K562 (cell line): ENCODE measurements at regions not wholly inside any gene's neighbourhood (a gene's known extent, or its start where the extent isn't known, plus 50 kb on each side); places are given as distances from the start of the nearest gene placed in this dataset.

Experiments
- ATF3 ChIP-seq, 2 experiments: fragments of 450-650 bp in 1 of 2; sonication (generic) in 1 of 2; formaldehyde crosslinking in 1 of 2; IDR thresholded peaks in 1 of 2; conservative IDR thresholded peaks in 1 of 2; 2 replicates each; pipeline versions ENCODE4 v1.6.1 to v1.8.1; 2016 to 2023; ENCODE audit warnings: mild to moderate bottlenecking in 2 of 2, moderate library complexity in 2 of 2, inconsistent platforms in 1 of 2, missing genetic modification reagents in 1 of 2
- CTCF ChIP-seq, 3 experiments: IDR thresholded peaks in 2 of 3; conservative IDR thresholded peaks in 1 of 3; 2 replicates each; pipeline ENCODE4 v1.5.1; 2011 to 2012; ENCODE audit warnings: low read length in 3 of 3, mild to moderate bottlenecking in 3 of 3, control low read depth in 2 of 3, improper control_type of control experiment in 1 of 3, inconsistent platforms in 1 of 3, low read depth in 1 of 3, mixed read lengths in 1 of 3, moderate library complexity in 1 of 3; ENCODE audit not compliant: insufficient read depth in 2 of 3
- E2F6 ChIP-seq, 2 experiments: IDR thresholded peaks; 2 replicates each; pipeline ENCODE4 v1.6.1; 2011; ENCODE audit warnings: borderline replicate concordance in 1 of 2, control low read depth in 1 of 2, low read depth in 1 of 2, low read length in 1 of 2, mild to moderate bottlenecking in 1 of 2, mixed read lengths in 1 of 2, moderate library complexity in 1 of 2; ENCODE audit not compliant: insufficient read depth in 1 of 2, insufficient read length in 1 of 2, poor library complexity in 1 of 2, severe bottlenecking in 1 of 2; ENCODE audit errors: extremely low read depth in 1 of 2
- HDAC1 ChIP-seq, 2 experiments: fragments of 450-650 bp; IDR thresholded peaks; 2 replicates each; pipeline ENCODE4 v1.6.1; 2016 to 2017; ENCODE audit warnings: inconsistent platforms in 1 of 2, mild to moderate bottlenecking in 1 of 2, moderate library complexity in 1 of 2
- L3MBTL2 ChIP-seq: fragments of 450-650 bp; IDR thresholded peaks from 2 replicates; pipeline ENCODE4 v1.6.1; 2016; ENCODE audit warnings: mild to moderate bottlenecking, moderate library complexity
- MNT ChIP-seq, 2 experiments: fragments of 450-650 bp; conservative IDR thresholded peaks; 2 replicates each; pipeline ENCODE4 v1.6.1; 2017; ENCODE audit warnings: mild to moderate bottlenecking in 2 of 2, moderate library complexity in 2 of 2
- POLR2A ChIP-seq: fragments of 450-650 bp; conservative IDR thresholded peaks from 2 replicates; pipeline ENCODE4 v1.6.1; 2016
- POLR2AphosphoS5 ChIP-seq: IDR thresholded peaks from 2 replicates; pipeline ENCODE4 v1.6.1; 2011; ENCODE audit warnings: mild to moderate bottlenecking, low read depth, low read length, moderate library complexity; ENCODE audit not compliant: control insufficient read depth, insufficient read depth
- TRIM24 ChIP-seq, 2 experiments: fragments of 450-650 bp; IDR thresholded peaks; 2 replicates each; pipeline ENCODE4 v1.6.1; 2016
- ZNF140 ChIP-seq: fragments of 250-450 bp; sonication (Bioruptor Pico); IDR thresholded peaks from 2 replicates; pipeline ENCODE4 v1.8.0; 2021; ENCODE audit warnings: moderate library complexity, mild to moderate bottlenecking, inconsistent platforms

- TF ChIP-seq TRIM24 (IDR thresholded peaks at IDR 0.05) = no peak
- TF ChIP-seq CTCF (IDR thresholded peaks at IDR 0.05 in 2 of 3, conservative IDR thresholded peaks at IDR 0.05 in 1 of 3; ENCODE audit: insufficient read depth in 2 of 3, low read depth in 1 of 3, low read length in 3 of 3) = no peak
- TF ChIP-seq ZNF140 (CRISPR knock-in tag) = no peak
- no peak for TF ChIP-seq HDAC1 (IDR thresholded peaks at IDR 0.05)
- no peak for TF ChIP-seq E2F6 (IDR thresholded peaks at IDR 0.05; ENCODE audit: borderline replicate concordance in 1 of 2, extremely low read depth in 1 of 2, insufficient read depth in 1 of 2, insufficient read length in 1 of 2, low read depth in 1 of 2, low read length in 1 of 2, poor library complexity in 1 of 2, severe bottlenecking in 1 of 2)
- no peak for TF ChIP-seq MNT (conservative IDR thresholded peaks at IDR 0.05)
- no peak for TF ChIP-seq POLR2AphosphoS5
- TF ChIP-seq L3MBTL2 = no peak
- no peak for TF ChIP-seq ATF3 (IDR thresholded peaks at IDR 0.05)
- TF ChIP-seq ATF3 (CRISPR knock-in tag; conservative IDR thresholded peaks at IDR 0.05) = no peak
- no peak for TF ChIP-seq POLR2A
Measured at GRCh38 chr13:71087006-71087405, 780.0 kb downstream of the DACH1 start.
